IMR-90 (cell line): ENCODE measurements at regions not wholly inside any gene's neighbourhood (a gene's known extent, or its start where the extent isn't known, plus 50 kb on each side); places are given as distances from the start of the nearest gene placed in this dataset.

Source experiments
- ATAC-seq: fragments of 200-7000 bp; cut with Tn5 transposase; 2 replicates; pipeline ENCODE4 v1.9.1; 2020; ENCODE audit warnings: low read depth, mild to moderate bottlenecking, moderate library complexity
- BruUV-seq: library from RNA; stranded (reverse); fragments of 400-500 nt; replicated peaks from 2 replicates; lab custom pipeline; 2021; lab: Mats Ljungman, UMichigan
- CTCF ChIA-PET: fragments of 300-600 bp; formaldehyde crosslinking; extraction: SDS; loops from one replicate; lab custom pipeline; 2021; ENCODE audit warnings: antibody characterized with exemption; lab: Yijun Ruan, JAX
- POLR2A ChIA-PET: fragments of 300-600 bp; sonication (Branson Sonifier 250); formaldehyde crosslinking; loops from one replicate; lab custom pipeline; 2022; ENCODE audit warnings: antibody characterized with exemption; ENCODE audit not compliant: unreplicated experiment; lab: Charles Lee
- DNase-seq: peaks from one replicate; pipeline ENCODE4 v3.0.0; 2013
- H2AFZ ChIP-seq: replicated peaks from 2 replicates; pipeline ENCODE3; 2013; ENCODE audit warnings: low read length, mild to moderate bottlenecking; ENCODE audit not compliant: poor library complexity
- H2AK5ac ChIP-seq: 2 replicates; pipeline ENCODE4 v1.6.1; 2013; ENCODE audit warnings: low read depth, low read length, inconsistent platforms
- H2AK9ac ChIP-seq: replicated peaks from 2 replicates; pipeline ENCODE3; 2013; ENCODE audit warnings: mild to moderate bottlenecking, low read depth, low read length, moderate library complexity; ENCODE audit not compliant: poor library complexity
- H2BK120ac ChIP-seq: 2 replicates; pipeline ENCODE4 v1.6.1; 2013; ENCODE audit warnings: low read depth, low read length, inconsistent platforms
- H2BK15ac ChIP-seq: 3 replicates; pipeline ENCODE4 v1.6.1; 2013; ENCODE audit warnings: low read depth, low read length, inconsistent platforms
- H2BK20ac ChIP-seq: 2 replicates; pipeline ENCODE4 v1.6.1; 2013; ENCODE audit warnings: low read depth, mild to moderate bottlenecking, inconsistent platforms, low read length, moderate library complexity
- H2BK5ac ChIP-seq: 2 replicates; pipeline ENCODE4 v1.6.1; 2013; ENCODE audit warnings: mild to moderate bottlenecking, low read depth, low read length, inconsistent platforms; ENCODE audit not compliant: poor library complexity, severe bottlenecking
- H3K14ac ChIP-seq: replicated peaks from 2 replicates; pipeline ENCODE4 v1.6.1; 2013; ENCODE audit warnings: low read depth, low read length, inconsistent platforms
- H3K18ac ChIP-seq: 2 replicates; pipeline ENCODE4 v1.6.1; 2013; ENCODE audit warnings: low read depth, low read length, control low read depth
- H3K23ac ChIP-seq: 2 replicates; pipeline ENCODE4 v1.6.1; 2013; ENCODE audit warnings: low read depth, low read length, inconsistent platforms
- H3K27ac ChIP-seq: 2 replicates; pipeline ENCODE4 v1.5.1; 2013; ENCODE audit warnings: mild to moderate bottlenecking, control low read depth, low read length; ENCODE audit not compliant: insufficient read depth
- H3K27me3 ChIP-seq: 2 replicates; pipeline ENCODE4 v1.6.1; 2013; ENCODE audit warnings: low read length; ENCODE audit not compliant: control insufficient read depth, insufficient read depth
- H3K36me3 ChIP-seq: 2 replicates; pipeline ENCODE4 v1.6.1; 2013; ENCODE audit warnings: low read length, mixed read lengths; ENCODE audit not compliant: control insufficient read depth, insufficient read depth
- H3K4ac ChIP-seq: 2 replicates; pipeline ENCODE4 v1.6.1; 2013; ENCODE audit warnings: low read depth, low read length, inconsistent platforms
- H3K4me1 ChIP-seq: 2 replicates; pipeline ENCODE4 v1.6.1; 2013; ENCODE audit warnings: low read length, mixed read lengths; ENCODE audit not compliant: control insufficient read depth, insufficient read depth
- H3K4me2 ChIP-seq: 2 replicates; pipeline ENCODE4 v1.6.1; 2013; ENCODE audit warnings: low read depth, mild to moderate bottlenecking, control low read depth, low read length, moderate library complexity
- H3K4me3 ChIP-seq: 2 replicates; pipeline ENCODE4 v1.5.1; 2013; ENCODE audit warnings: low read depth, mild to moderate bottlenecking, control low read depth, low read length, moderate library complexity; ENCODE audit not compliant: insufficient read depth
- H3K56ac ChIP-seq: 2 replicates; pipeline ENCODE4 v1.6.1; 2013; ENCODE audit warnings: low read length, inconsistent platforms; ENCODE audit not compliant: insufficient read depth; ENCODE audit errors: extremely low read depth
- H3K79me1 ChIP-seq, 2 experiments: 2 replicates each; pipeline ENCODE4 v1.6.1; 2013; ENCODE audit warnings: low read length in 2 of 2, inconsistent platforms in 1 of 2, low read depth in 1 of 2
- H3K9ac ChIP-seq: 2 replicates; pipeline ENCODE4 v1.6.1; 2013; ENCODE audit warnings: low read depth, low read length, control low read depth
- H3K9me1 ChIP-seq: 2 replicates; pipeline ENCODE4 v1.6.1; 2013; ENCODE audit warnings: low read length, inconsistent platforms; ENCODE audit not compliant: insufficient read depth
- H3K9me3 ChIP-seq: 2 replicates; pipeline ENCODE4 v1.6.1; 2013; ENCODE audit warnings: low read length; ENCODE audit not compliant: control insufficient read depth, insufficient read depth
- H4K20me1 ChIP-seq: 2 replicates; pipeline ENCODE4 v1.6.1; 2013; ENCODE audit warnings: low read length, inconsistent platforms; ENCODE audit not compliant: insufficient read depth
- H4K5ac ChIP-seq: 2 replicates; pipeline ENCODE4 v1.6.1; 2013; ENCODE audit warnings: mild to moderate bottlenecking, low read depth, low read length, control low read depth
- H4K8ac ChIP-seq, 2 experiments: 2 replicates each; pipeline ENCODE4 v1.6.1; 2013; ENCODE audit warnings: low read depth in 2 of 2, low read length in 2 of 2, control low read depth in 1 of 2, inconsistent platforms in 1 of 2
- H4K91ac ChIP-seq: 2 replicates; pipeline ENCODE4 v1.6.1; 2013; ENCODE audit warnings: low read depth, low read length, inconsistent platforms; ENCODE audit not compliant: insufficient read depth
- BHLHE40 ChIP-seq: fragments of 150-350 bp; IDR thresholded peaks from 2 replicates; pipeline ENCODE4 v1.6.1; 2016; ENCODE audit warnings: mild to moderate bottlenecking, low read depth, low read length
- MAZ ChIP-seq: IDR thresholded peaks from 2 replicates; pipeline ENCODE4 v1.6.1; 2012; ENCODE audit warnings: low read depth, mild to moderate bottlenecking, low read length, improper control_type of control experiment, moderate library complexity, borderline replicate concordance
- NFE2L2 ChIP-seq: fragments of 150-350 bp; IDR thresholded peaks from 2 replicates; pipeline ENCODE4 v1.6.1; 2016; ENCODE audit warnings: low read depth, mild to moderate bottlenecking, low read length
- POLR2A ChIP-seq: IDR thresholded peaks from 2 replicates; pipeline ENCODE4 v1.6.1; 2012; ENCODE audit warnings: mild to moderate bottlenecking, low read depth, low read length
- RFX5 ChIP-seq: IDR thresholded peaks from 2 replicates; pipeline ENCODE4 v1.8.0; 2012; ENCODE audit warnings: low read depth, mild to moderate bottlenecking, low read length, moderate library complexity
- SMC3 ChIP-seq: fragments of 150-350 bp; IDR thresholded peaks from 2 replicates; pipeline ENCODE4 v1.6.1; 2016; ENCODE audit warnings: low read depth, mild to moderate bottlenecking, antibody characterized with exemption, low read length, moderate library complexity
- WGBS, 2 experiments: methylation state at CpG; one replicate each; pipeline versions ENCODE4 v1.1.5 to v1.1.7; 2013; ENCODE audit warnings: missing lambda C conversion rate in 2 of 2; ENCODE audit not compliant: insufficient read length in 1 of 2; ENCODE audit errors: extremely low coverage in 2 of 2; 5-methylcytosine and 5-hydroxymethylcytosine counted together
- dilution Hi-C: fragments of 300-500 bp; cut with HindIII; formaldehyde crosslinking; loops from one replicate; pipeline ENCODE4 v1.14.3; 2018; ENCODE audit warnings: low sequenced_read_pairs; ENCODE audit not compliant: unreplicated experiment
- in situ Hi-C: fragments of 300-500 bp; cut with MboI; formaldehyde crosslinking; loops from 3 replicates; pipeline ENCODE4 v1.14.3; 2019; ENCODE audit warnings: low sequenced_read_pairs, inconsistent platforms, mixed read lengths
- intact Hi-C: fragments of 100-400 bp; cut with micrococcal nuclease; formaldehyde crosslinking; loops from 2 replicates; pipeline ENCODE4 v1.10.0; 2022

DNA sequence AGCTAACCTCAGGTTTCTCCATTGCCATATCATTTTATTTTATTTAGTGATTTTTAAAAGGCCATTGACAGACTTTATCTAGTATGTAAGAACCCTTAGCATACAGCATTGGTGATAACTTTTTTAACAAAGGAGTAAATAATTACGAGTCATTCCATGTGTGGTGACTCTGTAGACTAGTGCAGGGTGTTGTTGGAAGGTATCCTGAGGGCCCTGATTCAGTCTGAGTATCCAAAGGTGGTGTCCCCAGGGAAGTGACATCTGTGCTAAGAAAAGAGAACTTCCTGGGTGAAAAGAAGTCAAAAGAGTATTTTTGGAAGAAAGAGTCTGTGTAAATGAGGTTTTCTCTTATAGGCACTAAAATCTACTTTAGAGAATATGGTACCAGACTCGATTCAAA, 308.4 kb downstream of the C7orf25 start:
- 80% methylated on average over 1 of the region's 2 CpGs; no CpG with 5 or more reads in 1 of the 2 experiments for WGBS, 2 experiments
- Histone ChIP-seq H3K4me2 (no peak overlapping the region), H3K9me1 (no peaks in the 10 kb centered on the region), H3K27me3 (no peaks in the 10 kb centered on the region; the same call in 1 of the 2 replicates), H3K4ac (no peak overlapping the region), H2BK120ac (no peak overlapping the region), H3K4me3 (no peak overlapping the region), H2AK9ac (no peak overlapping the region), H4K8ac (no peak overlapping the region), H4K91ac (no peak overlapping the region), H3K27ac (no peak overlapping the region), H4K20me1 (no peaks in the 10 kb centered on the region), H2BK5ac (no peak overlapping the region), H3K9me3 (no peaks in the 10 kb centered on the region), H3K9ac (no peak overlapping the region), H4K5ac (no peak overlapping the region), H3K79me1 (no peaks in the 10 kb centered on the region), H3K18ac (no peak overlapping the region), H3K56ac (no peak overlapping the region), H3K4me1 (no peaks in the 10 kb centered on the region), H3K36me3 (no peaks in the 10 kb centered on the region), H2AFZ (no peak overlapping the region), H3K23ac (no peak overlapping the region), H2BK15ac (no peak overlapping the region), H2AK5ac (no peak overlapping the region), H3K14ac (no peak overlapping the region), H2BK20ac (no peak overlapping the region)
- no TSS peak for BruUV-seq
- DNase-seq (no peak), ATAC-seq (no peak)
- dilution Hi-C loops (no loop called here), intact Hi-C loops (no loop called here), in situ Hi-C loops (no loop called here)
- CTCF ChIA-PET: interaction anchor here (0.6 kb wide), 1 partner anchor 16 kb away, joined by 3 read pairs; no protein-coding TSS in a partner anchor
- TF ChIP-seq RFX5 (no peak), POLR2A (no peak), BHLHE40 (no peak), MAZ (no peak), SMC3 (no peak), NFE2L2 (no peak)
- POLR2A ChIA-PET: no interaction called here
